ENCODE measurements at regions not wholly inside any gene's neighbourhood (a gene's known extent, or its start where the extent isn't known, plus 50 kb on each side); places are given as distances from the start of the nearest gene placed in this dataset.
"Not testable (repeated sequence)": the region's sequence is repeated elsewhere in the genome, so short reads cannot be mapped to it uniquely, and the experiment has no call there.

- CTCF ChIA-PET = no interaction called here
- Histone ChIP-seq H3K4me3 (ENCODE audit: low read depth, low read length) (no peak overlapping the region), H3K27me3 (ENCODE audit: control insufficient read depth, insufficient read depth, low read length) (no peaks in the 10 kb centered on the region), H3K36me3 (ENCODE audit: control insufficient read depth, insufficient read depth, low read length) (no peaks in the 10 kb centered on the region)
- no peak for DNase-seq (ENCODE audit: low read depth)
- no peak for TF ChIP-seq CTCF (IDR thresholded peaks at IDR 0.05; ENCODE audit: insufficient read depth, low read depth, low read length)
- POLR2A ChIA-PET = no interaction called here
Measured at GRCh38 chr3:101133652-101134051, 140.4 kb upstream of the ABI3BP start.

GRCh38 chr3:101133197-101133596 is 140.0 kb upstream of the ABI3BP start:
- POLR2A ChIA-PET; DNase-seq (ENCODE audit: low read depth); H3K4me3 ChIP-seq (ENCODE audit: low read depth, low read length); H3K36me3 ChIP-seq (ENCODE audit: control insufficient read depth, insufficient read depth, low read length); CTCF ChIA-PET; H3K27me3 ChIP-seq (ENCODE audit: control insufficient read depth, insufficient read depth, low read length): not testable (repeated sequence)

- ChIA-PET CTCF (no interaction called here), POLR2A (no interaction called here)
- no peak for DNase-seq (ENCODE audit: low read depth)
- no peak for TF ChIP-seq CTCF (IDR thresholded peaks at IDR 0.05; ENCODE audit: insufficient read depth, low read depth, low read length)
- no peaks in the 10 kb centered on the region for H3K36me3 ChIP-seq (ENCODE audit: control insufficient read depth, insufficient read depth, low read length)
- no peak overlapping the region for H3K4me3 ChIP-seq (ENCODE audit: low read depth, low read length)
- no peaks in the 10 kb centered on the region for H3K27me3 ChIP-seq (ENCODE audit: control insufficient read depth, insufficient read depth, low read length)
Measured at GRCh38 chr3:101131767-101132166, 138.5 kb upstream of the ABI3BP start.

- no peak for DNase-seq (ENCODE audit: low read depth)
- H3K36me3 ChIP-seq (ENCODE audit: control insufficient read depth, insufficient read depth, low read length) = no peaks in the 10 kb centered on the region
- CTCF ChIA-PET = interaction anchor here (0.6 to 1.5 kb wide), 4 partner anchors 18 to 727 kb away, joined by 3 to 5 read pairs (median 3); no protein-coding TSS in a partner anchor
- no peak for TF ChIP-seq CTCF (IDR thresholded peaks at IDR 0.05; ENCODE audit: insufficient read depth, low read depth, low read length)
- POLR2A ChIA-PET = interaction anchor here (0.6 kb wide), 1 partner anchor 56 kb away, joined by 3 read pairs; no protein-coding TSS in a partner anchor
- H3K27me3 ChIP-seq (ENCODE audit: control insufficient read depth, insufficient read depth, low read length) = no peaks in the 10 kb centered on the region
- no peak overlapping the region for H3K4me3 ChIP-seq (ENCODE audit: low read depth, low read length)
Measured at GRCh38 chr3:101128786-101129185, 135.6 kb upstream of the ABI3BP start.

- Histone ChIP-seq H3K4me3 (ENCODE audit: low read depth, low read length) (no peak overlapping the region), H3K36me3 (ENCODE audit: control insufficient read depth, insufficient read depth, low read length) (no peaks in the 10 kb centered on the region), H3K27me3 (ENCODE audit: control insufficient read depth, insufficient read depth, low read length) (no peaks in the 10 kb centered on the region)
- ChIA-PET CTCF (interaction anchor here (0.8 to 1.2 kb wide), 2 partner anchors 20 to 73 kb away, joined by 3 read pairs; no protein-coding TSS in a partner anchor), POLR2A (no interaction called here)
- TF ChIP-seq CTCF (IDR thresholded peaks at IDR 0.05; ENCODE audit: insufficient read depth, low read depth, low read length) = no peak
- no peak for DNase-seq (ENCODE audit: low read depth)
Measured at GRCh38 chr3:101128001-101128400, 134.8 kb upstream of the ABI3BP start.

GRCh38 chr3:101124125-101124524 is 130.9 kb upstream of the ABI3BP start:
- Histone ChIP-seq H3K4me3 (ENCODE audit: low read depth, low read length) (no peak overlapping the region), H3K36me3 (ENCODE audit: control insufficient read depth, insufficient read depth, low read length) (no peaks in the 10 kb centered on the region), H3K27me3 (ENCODE audit: control insufficient read depth, insufficient read depth, low read length) (no peaks in the 10 kb centered on the region)
- no peak for TF ChIP-seq CTCF (IDR thresholded peaks at IDR 0.05; ENCODE audit: insufficient read depth, low read depth, low read length)
- DNase-seq (ENCODE audit: low read depth) = no peak
- POLR2A ChIA-PET = no interaction called here
- CTCF ChIA-PET = no interaction called here
